Mesothelial cell of epicardium (in vitro differentiated cells): ENCODE measurements at regions not wholly inside any gene's neighbourhood (a gene's known extent, or its start where the extent isn't known, plus 50 kb on each side); places are given as distances from the start of the nearest gene placed in this dataset.

Experiments
- DNase-seq, 2 experiments: peaks; one replicate each; pipeline ENCODE4 v3.0.0; 2021; ENCODE audit warnings: low spot score in 2 of 2; ENCODE audit not compliant: unreplicated experiment in 2 of 2
- H3K27ac Mint-ChIP-seq: 2 replicates; pipeline ENCODE4 v1.8.0; 2021; ENCODE audit warnings: mixed read lengths
- H3K27me3 Mint-ChIP-seq: 2 replicates; pipeline ENCODE4 v1.8.0; 2021; ENCODE audit warnings: low read depth, mixed read lengths
- H3K36me3 Mint-ChIP-seq: 2 replicates; pipeline ENCODE4 v1.8.0; 2021; ENCODE audit warnings: mixed read lengths
- H3K4me1 Mint-ChIP-seq: 2 replicates; pipeline ENCODE4 v1.8.0; 2021; ENCODE audit warnings: mixed read lengths
- H3K4me3 Mint-ChIP-seq: 2 replicates; pipeline ENCODE4 v1.8.0; 2021; ENCODE audit warnings: mild to moderate bottlenecking, moderate library complexity, mixed read lengths
- H3K9me3 Mint-ChIP-seq: 2 replicates; pipeline ENCODE4 v1.8.0; 2021; ENCODE audit warnings: mixed read lengths
- CTCF ChIP-seq: fragments of 200-600 bp; sonication (generic); IDR thresholded peaks from one replicate; pipeline ENCODE4 v1.5.0; 2021; ENCODE audit warnings: antibody characterized with exemption; ENCODE audit not compliant: unreplicated experiment

DNA sequence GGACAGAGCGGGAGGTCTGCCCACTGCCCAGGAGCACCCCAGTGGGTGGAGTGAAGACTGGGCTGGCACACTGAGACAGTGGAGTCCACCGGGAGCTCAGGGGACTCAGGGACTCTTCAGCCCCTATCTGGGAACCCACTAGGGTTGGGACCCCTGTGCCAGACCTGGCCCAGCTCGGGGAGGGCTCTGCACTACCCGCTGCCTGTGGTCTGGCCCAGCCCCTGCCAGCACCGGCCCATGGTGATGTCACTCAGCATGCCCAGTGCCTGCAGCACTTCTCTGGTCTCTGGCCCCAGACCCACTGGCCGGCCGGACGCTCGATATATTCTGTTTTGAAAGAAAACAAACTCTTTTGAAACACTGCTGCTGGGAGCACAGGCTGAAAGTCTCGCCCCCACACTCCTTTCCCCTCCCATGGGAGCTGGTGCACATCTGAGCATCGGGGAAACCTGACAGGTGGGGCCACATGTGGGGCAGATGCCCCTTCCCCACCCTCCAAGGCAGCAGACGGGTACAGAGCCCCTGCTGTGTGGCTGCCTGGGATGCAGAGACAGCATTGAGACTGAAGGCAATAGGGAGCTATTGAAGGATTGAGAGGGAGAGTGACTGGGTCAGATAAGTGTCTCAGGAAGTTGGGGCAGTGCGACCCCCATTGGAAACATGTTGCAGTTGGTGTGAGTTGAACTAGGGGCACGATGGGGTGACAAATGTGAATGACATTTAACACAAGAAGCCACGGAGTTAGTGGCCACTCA lies 62.9 kb downstream of the MYEOV start:
- H3K4me1 Mint-ChIP-seq, result no peaks in the 10 kb centered on the region
- no peak for DNase-seq
- H3K4me3 Mint-ChIP-seq, result no peak overlapping the region
- H3K36me3 Mint-ChIP-seq, result no peaks in the 10 kb centered on the region
- no peak for TF ChIP-seq CTCF
- H3K27me3 Mint-ChIP-seq, result no peaks in the 10 kb centered on the region
- peaks cover 4% of the 10 kb centered on the region for H3K9me3 Mint-ChIP-seq
- no peak overlapping the region for H3K27ac Mint-ChIP-seq

GRCh38 chr11:69357458-69358397 lies 63.8 kb downstream of the MYEOV start:
- TF ChIP-seq CTCF, result no peak
- Mint-ChIP-seq H3K9me3 (peaks cover 4% of the 10 kb centered on the region), H3K27ac (no peak overlapping the region), H3K4me1 (no peaks in the 10 kb centered on the region), H3K36me3 (no peaks in the 10 kb centered on the region), H3K4me3 (no peak overlapping the region), H3K27me3 (no peaks in the 10 kb centered on the region)
- no peak for DNase-seq

GRCh38 chr11:69358398-69359020 lies 64.6 kb downstream of the MYEOV start:
- no peaks in the 10 kb centered on the region for H3K36me3 Mint-ChIP-seq
- no peak for TF ChIP-seq CTCF
- peak in 1 of 2 experiments; percentile 36 for DNase-seq

DNA sequence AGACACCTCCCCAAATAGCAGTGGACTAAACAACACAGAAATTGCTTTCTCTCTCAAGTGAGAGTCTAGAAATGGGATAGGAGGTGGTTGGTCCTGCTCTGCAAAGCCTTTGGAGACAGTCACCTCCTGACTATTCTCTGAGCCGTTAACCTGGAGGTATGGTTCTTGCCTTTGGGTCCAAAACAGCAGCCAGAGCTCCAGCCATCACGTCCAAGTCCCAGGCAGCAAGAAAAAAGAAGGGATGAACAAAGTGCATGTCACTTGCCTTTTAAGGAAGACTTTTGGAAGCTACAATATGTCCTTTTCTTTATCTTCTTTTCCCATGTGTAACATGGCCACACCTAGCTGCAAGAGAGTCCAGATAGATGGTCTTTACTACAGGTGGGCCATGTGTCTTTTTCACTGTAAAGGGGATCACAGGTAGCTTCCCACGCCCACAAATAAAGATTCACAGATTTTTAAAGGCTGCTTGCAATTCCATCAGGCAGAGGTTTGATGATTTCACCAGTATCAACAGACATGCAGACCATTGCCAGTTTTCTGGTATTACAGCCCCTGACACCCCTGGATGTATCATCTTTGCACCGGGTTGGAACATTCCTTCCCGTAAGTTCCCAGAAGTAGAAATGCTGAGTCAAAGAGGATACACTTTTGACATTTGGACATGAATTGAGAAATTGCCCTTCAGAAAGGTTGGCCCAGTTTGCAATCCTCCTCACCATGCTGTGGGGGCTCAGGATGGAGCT lies 66.0 kb downstream of the MYEOV start:
- no peak for TF ChIP-seq CTCF
- Mint-ChIP-seq H3K36me3 (no peaks in the 10 kb centered on the region), H3K4me3 (no peak overlapping the region), H3K27me3 (no peaks in the 10 kb centered on the region), H3K4me1 (no peaks in the 10 kb centered on the region), H3K27ac (no peak overlapping the region), H3K9me3 (peaks cover 4% of the 10 kb centered on the region)
- DNase-seq, result no peak

More at GRCh38 chr11:69358398-69359020, 64.6 kb downstream of the MYEOV start:
- Mint-ChIP-seq H3K4me1 (no peaks in the 10 kb centered on the region), H3K4me3 (no peak overlapping the region), H3K27me3 (no peaks in the 10 kb centered on the region), H3K27ac (no peak overlapping the region), H3K9me3 (peaks cover 4% of the 10 kb centered on the region)

DNA sequence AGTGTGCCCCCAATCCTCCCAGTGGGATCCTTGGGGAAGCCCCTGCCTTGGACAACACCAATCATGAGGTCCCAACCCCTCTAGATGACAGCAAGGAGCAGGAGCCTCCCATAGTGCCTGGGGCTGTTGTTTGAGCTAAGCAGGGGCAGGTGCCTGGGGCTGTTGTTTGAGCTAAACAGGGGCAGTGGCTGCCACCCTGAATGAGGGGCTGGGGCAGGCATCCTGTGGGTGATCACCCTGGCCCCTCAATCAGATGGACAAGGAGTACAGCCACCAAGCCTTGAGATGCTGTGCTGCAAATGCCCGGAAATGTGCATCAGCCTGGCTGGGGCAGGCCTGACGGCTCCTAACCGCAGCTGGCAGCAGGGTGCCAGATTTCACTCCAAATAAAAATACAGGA lies 66.7 kb downstream of the MYEOV start:
- no peak overlapping the region for H3K27ac Mint-ChIP-seq
- H3K4me3 Mint-ChIP-seq, result no peak overlapping the region
- no peaks in the 10 kb centered on the region for H3K27me3 Mint-ChIP-seq
- no peaks in the 10 kb centered on the region for H3K4me1 Mint-ChIP-seq
- no peak for DNase-seq
- no peak for TF ChIP-seq CTCF
- H3K36me3 Mint-ChIP-seq, result no peaks in the 10 kb centered on the region
- H3K9me3 Mint-ChIP-seq, result peaks cover 4% of the 10 kb centered on the region
